Osteocyte (in vitro differentiated cells): ENCODE measurements at regions not wholly inside any gene's neighbourhood (a gene's known extent, or its start where the extent isn't known, plus 50 kb on each side); places are given as distances from the start of the nearest gene placed in this dataset.

Experiments
- DNase-seq: peaks from one replicate; pipeline ENCODE4 v3.0.0; 2021; ENCODE audit warnings: mixed read lengths; ENCODE audit not compliant: unreplicated experiment; ENCODE audit errors: extremely low spot score
- H3K27ac Mint-ChIP-seq: one replicate; pipeline ENCODE4 v1.8.0; 2021; ENCODE audit warnings: mild to moderate bottlenecking, mixed read lengths; ENCODE audit not compliant: unreplicated experiment
- H3K27me3 Mint-ChIP-seq: one replicate; pipeline ENCODE4 v1.8.0; 2021; ENCODE audit warnings: mixed read lengths; ENCODE audit not compliant: unreplicated experiment
- H3K36me3 Mint-ChIP-seq: one replicate; pipeline ENCODE4 v1.8.0; 2021; ENCODE audit warnings: mixed read lengths; ENCODE audit not compliant: unreplicated experiment
- H3K4me1 Mint-ChIP-seq: one replicate; pipeline ENCODE4 v1.8.0; 2021; ENCODE audit warnings: mixed read lengths; ENCODE audit not compliant: unreplicated experiment
- H3K4me3 Mint-ChIP-seq: one replicate; pipeline ENCODE4 v1.8.0; 2021; ENCODE audit warnings: mild to moderate bottlenecking, moderate library complexity, mixed read lengths; ENCODE audit not compliant: unreplicated experiment
- H3K9me3 Mint-ChIP-seq: one replicate; pipeline ENCODE4 v1.8.0; 2021; ENCODE audit warnings: mixed read lengths; ENCODE audit not compliant: unreplicated experiment
- TF ChIP-seq, protein P1 (sequence below): fragments of 200-600 bp; sonication (generic); IDR thresholded peaks from 2 replicates; pipeline ENCODE4 v1.5.0; 2021; ENCODE audit warnings: antibody characterized with exemption, mild to moderate bottlenecking, moderate library complexity

DNA sequence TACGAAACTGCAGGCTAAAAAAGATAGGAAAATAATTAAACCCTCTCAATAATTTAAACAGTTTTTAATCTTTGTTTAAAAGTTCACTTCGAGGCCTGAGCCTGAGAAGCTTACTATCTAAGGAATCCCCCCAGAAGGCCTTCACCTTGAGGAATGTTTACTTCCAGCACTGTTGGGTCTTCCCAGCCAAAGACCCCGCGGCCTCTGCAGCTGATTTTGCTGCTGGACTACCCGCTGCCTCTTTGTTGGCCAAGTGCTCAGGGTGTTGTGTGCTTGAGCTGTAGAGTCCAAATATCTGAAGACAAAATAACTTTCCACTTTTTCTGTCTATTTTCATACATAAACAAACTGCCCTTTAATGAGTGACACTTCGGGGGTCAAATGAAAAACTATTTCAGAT lies 292.7 kb downstream of the GLRX3 start:
- Mint-ChIP-seq H3K4me3 (no peak overlapping the region), H3K4me1 (no peaks in the 10 kb centered on the region), H3K27ac (no peak overlapping the region), H3K9me3 (peaks cover 39% of the 10 kb centered on the region), H3K27me3 (no peaks in the 10 kb centered on the region), H3K36me3 (peaks cover 2% of the 10 kb centered on the region)
- DNase-seq = no peak
- TF ChIP-seq, protein P1, sequence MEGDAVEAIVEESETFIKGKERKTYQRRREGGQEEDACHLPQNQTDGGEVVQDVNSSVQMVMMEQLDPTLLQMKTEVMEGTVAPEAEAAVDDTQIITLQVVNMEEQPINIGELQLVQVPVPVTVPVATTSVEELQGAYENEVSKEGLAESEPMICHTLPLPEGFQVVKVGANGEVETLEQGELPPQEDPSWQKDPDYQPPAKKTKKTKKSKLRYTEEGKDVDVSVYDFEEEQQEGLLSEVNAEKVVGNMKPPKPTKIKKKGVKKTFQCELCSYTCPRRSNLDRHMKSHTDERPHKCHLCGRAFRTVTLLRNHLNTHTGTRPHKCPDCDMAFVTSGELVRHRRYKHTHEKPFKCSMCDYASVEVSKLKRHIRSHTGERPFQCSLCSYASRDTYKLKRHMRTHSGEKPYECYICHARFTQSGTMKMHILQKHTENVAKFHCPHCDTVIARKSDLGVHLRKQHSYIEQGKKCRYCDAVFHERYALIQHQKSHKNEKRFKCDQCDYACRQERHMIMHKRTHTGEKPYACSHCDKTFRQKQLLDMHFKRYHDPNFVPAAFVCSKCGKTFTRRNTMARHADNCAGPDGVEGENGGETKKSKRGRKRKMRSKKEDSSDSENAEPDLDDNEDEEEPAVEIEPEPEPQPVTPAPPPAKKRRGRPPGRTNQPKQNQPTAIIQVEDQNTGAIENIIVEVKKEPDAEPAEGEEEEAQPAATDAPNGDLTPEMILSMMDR = no peak

DNA sequence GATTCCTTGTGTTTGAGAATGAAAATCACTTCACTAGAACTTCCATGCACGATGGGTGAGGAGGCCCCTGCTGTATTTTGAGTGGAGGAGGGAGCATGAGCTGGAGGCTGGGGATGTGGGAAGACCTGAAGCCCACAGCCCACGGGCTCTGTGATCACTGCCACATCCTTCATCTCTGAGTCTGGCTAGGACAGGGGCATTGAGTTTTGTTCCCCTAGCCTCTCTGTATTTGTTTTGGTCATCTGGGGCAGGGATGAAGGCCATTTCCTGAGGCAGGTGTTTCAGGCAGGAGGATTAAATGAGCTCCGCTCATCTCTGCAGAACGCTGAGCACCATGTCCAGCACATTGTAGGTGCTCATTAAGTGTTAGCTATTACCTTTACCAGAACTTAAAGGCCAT lies 293.6 kb downstream of the GLRX3 start:
- Mint-ChIP-seq H3K27ac (no peak overlapping the region), H3K27me3 (no peaks in the 10 kb centered on the region), H3K36me3 (peaks cover 2% of the 10 kb centered on the region), H3K9me3 (peaks cover 48% of the 10 kb centered on the region), H3K4me1 (no peaks in the 10 kb centered on the region), H3K4me3 (no peak overlapping the region)
- TF ChIP-seq, protein P1 = no peak
- DNase-seq = peak; percentile 27

DNA sequence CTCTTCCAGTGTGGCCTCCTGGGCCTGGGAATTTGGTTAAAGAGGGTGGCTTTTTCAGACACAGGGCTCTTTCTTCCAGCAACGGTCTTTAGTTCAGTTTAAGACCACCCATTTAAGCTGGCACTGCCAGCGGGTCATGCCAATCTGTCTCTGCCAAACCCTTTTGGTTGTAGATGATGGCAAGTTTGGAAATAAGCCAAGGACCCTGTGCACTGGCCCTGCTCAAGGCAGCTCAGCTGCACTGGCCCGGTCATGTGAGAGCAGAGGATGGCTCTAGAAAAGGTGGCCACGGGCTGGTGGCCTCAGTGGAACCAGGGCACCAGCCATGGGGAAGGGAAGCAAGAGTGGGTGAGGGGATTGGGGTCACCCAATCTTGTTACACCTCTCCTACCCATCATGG lies 294.1 kb downstream of the GLRX3 start:
- TF ChIP-seq, protein P1 = no peak
- peaks cover 2% of the 10 kb centered on the region for H3K36me3 Mint-ChIP-seq
- no peaks in the 10 kb centered on the region for H3K4me1 Mint-ChIP-seq
- no peak overlapping the region for H3K4me3 Mint-ChIP-seq
- H3K27ac Mint-ChIP-seq = no peak overlapping the region
- no peaks in the 10 kb centered on the region for H3K27me3 Mint-ChIP-seq
- H3K9me3 Mint-ChIP-seq = peaks cover 52% of the 10 kb centered on the region
- peak; percentile 65 for DNase-seq

DNA sequence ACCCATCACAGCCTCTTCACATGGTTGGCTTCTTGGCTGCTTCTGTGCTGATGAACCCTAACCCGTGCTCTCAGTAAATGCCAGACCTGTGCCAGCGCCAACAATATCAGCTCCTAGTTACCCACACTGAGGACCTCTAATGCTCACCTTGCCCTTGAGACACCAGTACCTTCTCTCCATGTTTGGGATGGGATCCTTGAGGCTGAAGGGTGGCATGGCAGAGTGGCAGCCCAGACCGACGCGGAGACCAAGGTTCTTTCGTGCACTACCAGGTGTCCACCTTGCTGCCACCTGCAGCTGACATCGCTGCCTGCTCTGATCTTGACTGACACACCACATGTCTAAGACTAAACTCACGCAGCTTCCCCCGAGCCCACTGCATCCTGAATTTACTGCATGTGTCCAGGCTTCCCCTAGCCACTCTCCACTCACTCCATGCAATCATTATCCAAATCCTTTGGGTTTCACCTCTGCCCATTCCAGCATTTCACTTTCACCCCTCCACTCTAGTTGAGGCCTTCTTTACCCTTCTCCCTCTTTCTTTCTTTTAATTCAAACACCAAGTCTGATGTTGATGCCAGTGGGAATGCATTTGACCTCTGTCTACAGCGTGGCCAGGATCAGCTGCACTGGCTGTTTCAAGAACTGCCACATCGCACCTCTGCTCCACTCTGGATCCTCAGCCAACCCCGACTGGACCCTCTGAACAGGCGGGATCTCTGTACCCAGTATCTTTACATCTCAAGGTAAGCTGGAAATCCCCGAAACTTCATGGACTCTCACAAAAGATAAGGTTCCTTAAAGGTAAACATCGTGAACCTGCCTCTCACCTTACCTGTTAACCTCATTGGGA lies 294.9 kb downstream of the GLRX3 start:
- Mint-ChIP-seq H3K27me3 (no peaks in the 10 kb centered on the region), H3K27ac (no peak overlapping the region), H3K4me3 (no peak overlapping the region), H3K9me3 (peaks cover 58% of the 10 kb centered on the region), H3K4me1 (no peaks in the 10 kb centered on the region), H3K36me3 (peaks cover 2% of the 10 kb centered on the region)
- TF ChIP-seq, protein P1 = no peak
- peak; percentile 54 for DNase-seq

DNA sequence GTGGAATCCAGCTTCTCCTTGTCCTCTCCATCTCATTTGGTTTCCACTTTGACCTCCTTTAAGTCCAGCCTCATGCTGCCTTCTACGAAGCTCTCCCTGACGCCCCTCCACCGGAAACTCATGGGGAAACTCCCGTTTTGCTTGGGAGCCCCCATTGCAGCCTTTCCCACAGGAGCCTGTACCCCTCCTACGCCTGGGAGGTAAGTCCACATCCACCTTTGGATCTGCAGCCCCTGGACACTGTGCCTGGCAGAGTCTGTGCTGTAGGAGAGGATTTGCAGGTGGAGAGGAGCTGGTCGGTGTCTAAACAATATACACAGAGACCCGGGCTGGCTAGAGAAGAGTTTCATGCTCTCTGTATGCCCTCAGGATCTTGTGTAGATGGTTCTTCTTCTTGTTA lies 296.1 kb downstream of the GLRX3 start:
- peaks cover 2% of the 10 kb centered on the region for H3K36me3 Mint-ChIP-seq
- DNase-seq = peak; percentile 65
- no peak overlapping the region for H3K4me3 Mint-ChIP-seq
- no peaks in the 10 kb centered on the region for H3K4me1 Mint-ChIP-seq
- no peaks in the 10 kb centered on the region for H3K27me3 Mint-ChIP-seq
- peaks cover 58% of the 10 kb centered on the region for H3K9me3 Mint-ChIP-seq
- TF ChIP-seq, protein P1 = no peak
- no peak overlapping the region for H3K27ac Mint-ChIP-seq
